GM19455 (cell line): ENCODE measurements at regions not wholly inside any gene's neighbourhood (a gene's known extent, or its start where the extent isn't known, plus 50 kb on each side); places are given as distances from the start of the nearest gene placed in this dataset.

ENCODE experiments used
- ATAC-seq: cut with Tn5 transposase; IDR thresholded peaks from one replicate; pipeline ENCODE4 v1.9.1; 2021; ENCODE audit not compliant: unreplicated experiment

DNA sequence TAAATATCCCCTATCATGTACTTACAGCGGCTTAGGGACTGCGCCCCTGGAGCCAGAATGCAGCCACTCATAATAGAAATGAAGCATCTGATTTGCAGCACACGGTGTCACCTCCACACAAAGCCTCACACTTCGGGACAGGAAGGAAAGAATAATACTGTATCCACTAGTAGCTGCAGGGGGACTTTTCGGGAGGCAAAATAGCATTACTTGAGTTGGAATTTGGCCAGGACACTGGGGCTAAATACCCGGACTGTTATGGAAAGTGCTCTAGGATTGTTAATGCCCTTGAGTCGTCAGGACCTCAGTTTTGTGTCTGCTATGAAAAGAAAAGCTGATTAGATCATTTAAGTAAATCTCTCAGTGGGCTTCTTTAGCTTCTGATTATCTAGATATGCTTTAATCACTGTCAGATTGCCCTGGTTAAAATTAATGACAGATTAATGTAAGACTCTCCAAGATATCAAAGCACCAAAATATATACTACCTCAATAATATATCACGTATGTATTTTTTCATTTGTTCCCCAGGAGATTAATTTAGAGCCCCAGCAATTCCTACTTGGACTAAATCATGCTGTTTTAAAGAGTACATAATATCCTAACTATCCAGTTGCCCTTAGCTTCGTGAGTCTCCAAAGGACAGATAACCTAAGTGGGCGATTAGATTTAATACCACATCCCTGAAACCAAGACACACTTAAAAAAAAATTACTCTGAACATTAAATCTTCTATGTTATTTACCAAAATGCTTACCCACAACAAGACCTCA, 173.0 kb upstream of the NEBL start:
- ATAC-seq: no peak

DNA sequence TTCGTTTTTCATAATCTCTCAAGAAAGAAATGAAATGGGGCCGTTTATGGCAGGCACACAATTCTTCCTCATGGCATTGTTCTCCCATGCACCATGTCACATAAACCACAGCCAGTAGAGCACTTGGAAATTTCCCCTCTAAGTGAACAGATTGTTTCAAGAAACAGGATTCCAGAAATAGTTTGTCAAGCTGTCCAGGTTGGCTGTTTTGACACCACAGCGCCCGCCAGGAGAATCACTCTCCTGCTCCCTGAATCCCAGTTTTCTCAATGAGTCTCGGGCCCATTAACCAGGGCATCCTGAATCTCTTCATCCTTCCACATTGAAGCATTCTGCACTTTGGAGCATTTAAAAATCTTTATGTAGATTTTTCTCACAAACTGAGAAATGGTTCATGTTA, 172.2 kb upstream of the NEBL start:
- no peak for ATAC-seq

DNA sequence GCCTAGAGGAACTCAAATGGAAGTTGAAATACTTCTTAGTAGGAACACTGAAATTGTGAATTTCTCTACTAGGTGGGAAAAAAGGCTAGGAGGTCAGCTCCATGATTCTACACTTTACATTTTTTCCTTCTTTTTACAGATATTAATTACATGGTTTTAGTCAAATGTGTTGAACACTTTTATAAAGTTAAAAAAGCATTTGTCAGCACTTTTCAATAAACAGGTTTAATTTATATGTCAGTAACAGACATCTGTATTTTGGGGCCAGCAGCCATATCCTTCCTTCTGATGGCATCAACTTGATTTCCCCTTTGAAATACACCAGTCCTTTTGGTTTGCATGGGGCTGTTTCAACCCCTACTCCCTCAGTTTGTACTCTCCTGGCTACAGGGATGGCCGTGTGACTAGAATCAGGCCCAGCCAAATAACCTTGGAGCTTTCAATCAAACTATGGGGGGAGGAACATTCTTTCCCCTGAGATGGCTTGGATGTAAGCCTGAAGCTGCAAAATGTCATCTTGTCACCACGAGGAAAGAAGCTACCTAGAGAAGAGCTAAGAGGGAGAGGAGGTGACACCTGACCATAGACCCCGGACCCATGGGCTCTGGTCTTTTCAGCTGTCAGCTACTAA, 171.0 kb upstream of the NEBL start:
- no peak for ATAC-seq

DNA sequence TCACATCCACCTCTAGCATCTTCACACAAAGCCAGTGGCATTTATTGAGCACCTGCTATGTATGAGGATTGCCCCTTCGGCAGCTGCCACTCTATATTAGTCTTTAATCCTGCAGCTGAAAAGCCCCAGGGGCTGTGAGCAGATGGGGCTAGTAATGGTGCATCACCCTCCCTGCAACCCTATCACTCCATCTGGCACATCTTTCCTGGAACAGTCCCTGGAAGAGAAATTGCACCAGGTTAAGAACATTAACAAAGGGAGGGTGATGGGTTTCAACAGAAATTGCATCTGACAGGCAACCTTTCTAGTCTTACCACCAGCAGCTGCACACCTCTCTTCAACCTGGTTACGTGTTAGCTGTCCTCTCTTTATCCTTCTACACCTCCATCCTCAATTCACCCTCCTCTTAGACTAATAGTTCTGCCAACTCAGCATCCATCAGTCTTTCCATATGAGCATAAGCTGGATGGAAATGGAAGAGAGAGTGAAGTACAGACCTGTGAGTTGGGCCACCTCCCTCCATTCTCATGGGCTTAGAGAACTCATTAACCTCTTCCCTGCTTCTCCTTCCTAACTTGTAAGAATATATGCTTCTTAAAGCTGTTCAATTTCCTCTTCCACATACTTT, 168.6 kb upstream of the NEBL start:
- ATAC-seq: no peak

DNA sequence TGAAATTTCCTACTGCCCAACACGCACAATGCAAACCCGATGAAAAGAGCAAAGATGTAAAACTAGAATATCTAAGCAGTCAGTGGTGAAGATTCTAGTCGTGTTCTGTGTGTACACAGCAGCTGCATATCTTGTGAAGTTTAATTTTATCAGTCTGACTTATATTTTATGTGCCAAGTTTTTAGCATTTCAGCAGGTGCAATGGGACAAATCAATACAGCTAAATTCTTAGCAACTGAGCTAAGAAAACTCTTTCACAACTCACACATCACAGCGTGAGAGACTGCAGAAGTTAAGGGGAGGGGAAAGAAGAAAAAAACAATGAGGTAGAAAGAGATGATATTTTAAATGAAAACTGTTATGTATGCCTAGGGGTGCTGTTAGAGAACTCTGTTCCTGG, 164.9 kb upstream of the NEBL start:
- no peak for ATAC-seq

DNA sequence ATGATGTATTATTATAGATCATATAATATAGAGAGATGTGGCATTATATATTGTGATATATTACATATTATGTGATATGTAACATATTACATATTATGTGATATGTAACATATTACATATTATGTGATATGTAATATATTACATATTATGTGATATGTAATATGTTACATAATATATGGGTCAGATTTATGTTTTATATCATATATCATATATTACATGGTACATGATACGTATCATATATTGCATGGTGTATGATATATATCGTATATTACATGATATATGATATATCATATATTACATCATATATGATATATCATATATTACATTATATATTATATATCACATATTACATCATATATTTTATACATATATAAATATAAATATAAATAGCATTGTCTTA, 164.1 kb upstream of the NEBL start:
- no peak for ATAC-seq

DNA sequence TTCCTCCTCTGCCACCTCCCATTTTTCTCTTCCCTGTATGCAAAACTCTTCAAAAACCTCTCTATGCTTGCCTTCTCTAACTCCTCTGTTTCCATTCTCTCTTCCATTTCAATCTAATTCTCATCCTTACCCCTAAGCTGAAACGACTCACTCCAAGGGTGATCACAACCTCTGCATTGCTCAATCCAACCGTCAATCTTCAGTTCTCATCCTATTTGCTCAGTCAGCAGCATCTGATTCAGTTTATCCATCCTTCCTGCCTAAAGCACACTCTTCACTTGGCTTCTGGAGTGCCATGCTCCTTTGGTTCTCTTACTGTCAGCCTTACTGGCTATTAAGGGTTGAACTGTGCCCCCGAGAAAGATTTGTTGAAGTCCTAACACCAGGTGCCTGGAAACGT, 163.5 kb upstream of the NEBL start:
- no peak for ATAC-seq

DNA sequence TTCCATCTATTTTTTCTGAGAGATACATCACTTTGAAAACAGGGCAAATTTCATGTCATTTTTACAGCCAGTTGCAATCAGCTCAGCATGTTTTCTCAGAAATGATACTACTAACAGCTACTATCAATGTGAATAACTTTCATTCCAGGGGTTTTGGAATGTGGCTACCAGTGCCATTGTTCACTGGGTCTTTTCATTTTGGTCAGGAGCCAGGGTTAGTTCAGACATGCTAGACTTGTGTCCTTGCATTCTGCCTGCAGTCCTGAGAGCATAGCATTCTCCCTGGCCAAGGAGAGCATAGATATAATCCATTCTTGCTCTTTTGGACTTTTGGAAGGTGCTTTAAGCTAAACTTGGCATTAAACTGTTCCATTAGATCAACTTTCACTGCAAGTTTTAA, 160.9 kb upstream of the NEBL start:
- ATAC-seq: no peak

DNA sequence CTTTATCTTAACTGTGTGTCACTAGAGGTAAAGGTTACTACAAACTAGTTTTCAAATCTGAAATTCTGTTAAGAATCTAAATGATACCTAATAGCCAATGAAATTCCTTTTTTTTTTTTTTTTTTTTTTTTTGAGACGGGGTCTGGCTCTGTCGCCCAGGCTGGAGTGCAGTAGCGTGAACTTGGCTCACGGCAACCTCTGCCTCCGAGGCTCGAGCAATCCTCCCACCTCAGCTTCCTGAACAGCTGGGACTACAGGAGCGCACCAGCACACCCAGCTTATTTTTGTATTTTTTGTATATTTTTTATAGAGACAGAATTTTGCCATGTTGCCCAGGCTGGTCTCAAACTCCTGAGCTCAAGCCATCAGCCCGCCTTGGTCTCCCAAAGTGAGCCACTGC, 160.3 kb upstream of the NEBL start:
- no peak for ATAC-seq

DNA sequence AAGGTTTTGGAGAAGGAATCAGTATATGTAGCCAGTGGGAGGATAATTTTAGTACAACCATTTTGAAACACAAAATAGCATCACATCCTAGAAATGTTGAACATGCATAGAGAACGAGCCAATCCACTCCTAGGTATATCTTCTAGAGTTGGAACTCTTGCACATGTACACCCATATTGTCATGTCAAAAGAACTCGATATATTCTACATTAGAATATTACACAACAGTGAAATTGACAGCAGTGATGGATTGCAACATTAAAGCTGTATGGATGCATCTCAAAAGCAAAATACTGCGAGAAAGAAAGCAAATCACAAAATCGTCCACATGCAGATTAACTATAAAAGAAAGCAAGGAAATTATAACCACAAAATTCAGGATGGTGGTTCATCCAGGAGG, 159.3 kb upstream of the NEBL start:
- no peak for ATAC-seq

DNA sequence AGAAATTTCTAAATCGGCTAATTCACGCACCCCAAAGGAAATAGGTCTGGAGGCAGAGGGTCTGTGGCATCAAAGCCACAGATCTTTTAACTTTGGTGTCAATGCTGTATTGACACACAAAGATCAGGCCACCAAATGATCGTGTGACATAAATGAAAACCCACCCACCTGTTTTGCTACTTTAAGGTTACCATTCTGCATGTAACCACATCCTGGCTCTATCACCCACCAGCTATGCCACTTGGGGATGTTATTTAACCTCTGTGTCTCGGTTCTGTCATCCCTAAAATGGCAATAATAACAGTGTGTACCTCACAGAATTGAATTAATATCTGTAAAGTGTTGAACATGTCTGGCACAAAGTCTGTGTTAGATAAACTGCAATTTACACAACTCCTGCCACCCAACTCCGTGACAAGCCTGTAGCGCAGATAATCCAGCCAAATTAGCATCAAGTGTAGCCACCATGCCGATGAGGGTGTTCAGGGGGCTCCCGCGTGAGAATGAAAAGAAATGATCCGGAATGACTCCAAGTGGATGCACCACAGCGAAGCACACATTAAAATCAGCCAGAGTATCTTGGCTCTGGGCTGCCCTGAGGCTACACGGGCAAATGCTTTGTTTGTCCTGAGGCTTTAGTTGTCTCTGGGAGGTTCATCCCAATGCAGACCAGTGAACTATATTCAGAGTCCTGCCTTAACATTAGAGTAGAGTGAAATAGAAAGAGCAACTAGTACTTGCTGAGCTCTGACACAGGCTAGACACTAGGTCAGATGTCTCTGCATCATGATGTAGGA, 158.4 kb upstream of the NEBL start:
- ATAC-seq: no peak

DNA sequence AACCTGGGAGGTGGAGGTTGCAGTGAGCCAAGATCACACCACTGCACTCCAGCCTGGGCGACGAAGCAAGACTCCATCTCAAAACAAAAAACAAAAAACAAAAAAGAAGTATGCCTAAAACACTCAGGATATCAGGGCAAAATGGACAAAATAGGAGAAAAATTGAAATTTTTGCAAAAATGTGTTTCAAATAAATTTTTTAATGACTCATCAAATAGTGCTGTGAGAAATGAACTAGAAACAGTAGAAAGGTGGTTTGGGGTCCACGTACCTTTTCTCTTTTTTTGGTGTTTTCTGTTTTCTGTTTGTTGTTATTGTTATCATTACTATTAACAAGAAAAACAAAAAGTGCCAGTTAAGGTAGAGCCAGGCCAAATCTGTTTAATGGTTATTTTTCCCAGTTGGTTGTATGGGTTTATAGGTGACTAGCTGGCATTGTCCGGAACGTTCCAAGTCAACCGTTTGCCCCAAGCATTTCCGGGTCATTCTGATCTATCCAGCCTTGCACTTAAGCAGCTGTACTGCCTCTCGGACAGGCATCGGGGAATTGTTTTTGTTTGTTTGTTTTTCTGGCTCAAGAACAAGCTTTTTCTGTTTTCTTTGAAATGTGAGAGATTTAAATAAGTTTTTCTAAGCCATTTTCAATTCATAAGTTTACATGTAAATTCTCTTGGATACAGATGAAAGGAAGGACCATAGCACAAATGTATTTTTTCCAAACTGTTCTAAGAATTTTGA, 157.0 kb upstream of the NEBL start:
- ATAC-seq: no peak

DNA sequence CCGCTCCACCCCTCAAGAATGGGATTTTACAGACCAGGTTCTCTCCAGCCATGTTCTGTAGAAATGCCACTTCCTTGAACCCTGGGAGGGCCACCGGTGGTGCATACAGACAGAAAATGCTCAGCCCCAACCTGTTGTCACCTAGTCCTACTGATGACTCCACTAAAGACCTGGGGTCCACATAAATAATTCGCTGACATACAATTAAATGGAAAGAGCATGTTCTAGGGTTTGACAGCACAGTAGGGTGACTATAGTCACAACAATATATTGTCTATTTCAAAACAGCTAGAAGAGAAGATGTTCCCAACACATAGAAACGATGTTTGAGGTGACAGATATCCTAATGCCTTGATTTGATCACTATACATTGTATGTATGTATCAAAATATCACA, 155.6 kb upstream of the NEBL start:
- ATAC-seq: no peak

DNA sequence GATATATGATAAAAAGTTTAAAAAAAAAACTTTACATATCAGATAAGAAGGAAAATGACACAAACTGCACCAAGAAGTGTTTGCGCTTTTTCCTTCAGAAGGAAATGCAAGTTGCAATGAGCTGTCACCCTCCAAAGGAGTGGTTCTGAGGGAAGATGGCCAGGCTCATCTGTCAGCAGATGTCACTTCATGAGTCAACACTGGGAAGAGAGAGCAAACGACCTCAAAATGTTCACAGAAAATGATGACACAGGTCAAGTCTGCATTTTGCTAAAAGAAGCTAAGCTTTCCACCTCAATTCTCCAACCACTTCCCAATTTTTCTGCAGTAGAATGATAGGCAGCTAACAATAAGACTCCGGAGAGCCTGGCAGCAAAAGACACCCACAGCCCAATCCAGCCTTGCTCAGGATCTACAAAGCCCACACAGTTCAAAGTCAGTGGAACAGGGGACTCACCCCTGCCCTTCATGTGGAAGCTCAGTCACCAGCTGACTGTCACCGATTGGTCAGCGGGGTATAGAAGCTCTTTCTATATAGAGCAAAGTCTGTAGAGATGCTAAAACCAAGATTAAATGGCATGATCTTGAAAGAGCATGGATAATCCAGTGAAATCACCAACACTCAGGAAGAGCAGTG, 155.1 kb upstream of the NEBL start:
- ATAC-seq: no peak

DNA sequence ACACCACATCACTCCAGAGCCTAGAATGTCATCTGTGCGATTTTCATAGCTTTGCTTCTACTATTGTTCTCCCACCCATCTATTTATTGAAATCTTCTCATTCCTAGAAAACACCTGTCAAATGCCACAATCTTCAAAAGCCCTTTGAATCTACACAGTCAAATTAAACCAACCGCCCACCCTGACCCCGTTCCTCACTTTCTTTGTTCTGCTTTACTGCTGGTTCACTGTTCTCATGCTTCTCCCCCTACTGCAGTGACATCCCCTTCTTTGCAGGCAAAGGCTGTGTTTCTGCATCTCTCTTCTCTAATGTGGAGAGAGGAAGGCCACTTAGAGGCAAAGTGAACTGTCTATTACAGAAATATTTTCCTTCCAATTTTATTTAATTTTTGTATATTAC, 152.4 kb upstream of the NEBL start:
- no peak for ATAC-seq

DNA sequence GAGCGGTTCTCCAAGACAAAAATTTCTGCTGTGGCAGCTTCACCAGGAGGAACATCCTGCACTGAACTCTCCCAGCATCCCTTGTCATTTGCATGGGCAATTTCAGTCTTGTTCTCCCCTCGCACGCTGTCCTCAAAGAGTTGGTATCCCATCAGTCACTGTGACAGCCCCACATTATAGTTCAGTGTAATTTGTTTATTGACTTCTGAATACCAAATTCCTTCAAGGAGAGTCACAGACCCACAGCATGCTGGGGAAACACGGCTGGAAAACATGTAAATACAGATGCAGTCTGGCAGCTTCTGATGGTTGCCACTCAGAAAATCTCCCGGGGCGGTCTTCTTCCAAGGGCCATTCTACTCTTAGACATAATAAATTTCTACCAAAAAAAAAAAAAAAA, 151.0 kb upstream of the NEBL start:
- no peak for ATAC-seq

DNA sequence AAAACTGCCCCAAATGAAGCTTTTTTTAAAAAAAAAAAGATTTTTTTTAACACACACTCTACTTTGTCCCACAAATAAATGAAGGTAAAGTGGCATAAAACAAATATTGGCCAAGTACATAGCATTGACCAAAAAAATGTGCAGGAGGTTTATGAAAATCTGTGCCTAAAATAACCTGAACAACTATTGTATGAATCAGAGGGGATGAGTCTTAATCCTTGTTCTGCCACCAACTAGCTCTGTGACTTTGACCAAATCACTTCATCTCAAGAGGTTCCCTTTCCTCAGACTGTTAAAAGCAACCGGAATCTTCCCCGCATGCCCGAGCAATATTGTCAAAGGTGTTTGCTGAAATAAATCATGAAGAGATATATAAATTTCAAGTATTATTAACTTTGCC, 150.4 kb upstream of the NEBL start:
- ATAC-seq: no peak

DNA sequence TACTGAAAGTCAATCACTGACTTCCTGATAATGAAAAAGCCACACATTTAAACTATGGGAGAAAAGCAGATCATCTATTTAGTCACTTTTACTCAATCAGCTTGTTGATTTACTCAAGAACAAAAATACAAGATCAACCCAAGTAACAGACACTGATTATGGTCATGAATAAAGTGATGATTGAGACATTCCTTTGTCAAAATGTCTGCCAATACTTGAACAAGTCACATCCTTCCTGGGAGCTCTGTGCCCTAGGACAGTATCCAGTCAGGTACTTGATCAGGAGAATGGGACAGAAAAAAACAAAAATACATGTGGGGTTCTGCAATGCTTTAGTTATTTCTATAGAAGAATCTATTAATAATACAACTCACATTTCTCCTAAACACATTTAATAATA, 150.0 kb upstream of the NEBL start:
- no peak for ATAC-seq

DNA sequence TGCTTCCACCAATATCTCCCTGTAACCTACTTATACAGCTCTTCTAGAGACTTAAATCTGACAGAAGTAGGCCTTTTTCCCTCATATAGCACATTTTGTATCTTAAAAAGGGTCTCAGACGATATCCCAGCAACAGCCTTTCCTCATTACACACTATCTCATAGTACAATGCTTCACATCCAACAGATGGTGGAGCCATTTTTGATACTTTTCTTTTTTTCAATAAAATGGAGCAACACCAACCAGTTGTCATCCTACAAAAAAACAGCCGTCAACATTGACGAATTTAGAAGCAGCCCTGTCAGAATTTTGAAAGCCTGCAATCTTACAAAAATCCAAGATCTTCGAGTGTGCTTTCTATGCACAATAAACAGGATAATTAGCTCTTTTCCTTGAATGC, 145.9 kb upstream of the NEBL start:
- ATAC-seq: no peak

DNA sequence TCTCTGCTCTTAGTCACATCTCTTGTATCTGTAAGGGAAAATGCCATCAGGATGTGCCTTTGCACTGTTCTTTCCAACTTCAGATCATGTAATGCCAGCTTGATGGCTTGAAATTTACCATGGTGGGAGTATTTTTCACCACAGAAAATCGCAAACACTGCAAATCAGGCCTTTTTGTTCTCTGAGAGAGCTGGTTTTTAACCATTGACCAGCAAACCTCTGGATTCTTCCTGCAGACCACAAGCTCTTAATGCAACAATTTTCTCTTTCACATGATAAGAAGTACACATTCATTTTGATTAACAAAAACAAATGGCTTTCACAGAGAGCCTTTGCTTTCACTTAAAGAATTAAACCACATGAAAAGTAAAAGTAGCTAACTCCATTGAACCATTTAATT, 145.4 kb upstream of the NEBL start:
- ATAC-seq: no peak
